ENCODE measurements at regions not wholly inside any gene's neighbourhood (a gene's known extent, or its start where the extent isn't known, plus 50 kb on each side); places are given as distances from the start of the nearest gene placed in this dataset.

GRCh38 chr6:131459005-131459404 is 114.0 kb upstream of the ARG1 start:
- TF ChIP-seq CTCF (optimal IDR thresholded peaks at IDR 0.05 in 1 of 3, IDR thresholded peaks at IDR 0.05 in 1 of 3, conservative IDR thresholded peaks at IDR 0.05 in 1 of 3; ENCODE audit: extremely low read depth in 1 of 3, insufficient read depth in 2 of 3, low read length in 3 of 3) (no peak), EZH2 (IDR thresholded peaks at IDR 0.05; ENCODE audit: low read length) (no peak)
